ENCODE measurements at regions not wholly inside any gene's neighbourhood (a gene's known extent, or its start where the extent isn't known, plus 50 kb on each side); places are given as distances from the start of the nearest gene placed in this dataset.

DNA sequence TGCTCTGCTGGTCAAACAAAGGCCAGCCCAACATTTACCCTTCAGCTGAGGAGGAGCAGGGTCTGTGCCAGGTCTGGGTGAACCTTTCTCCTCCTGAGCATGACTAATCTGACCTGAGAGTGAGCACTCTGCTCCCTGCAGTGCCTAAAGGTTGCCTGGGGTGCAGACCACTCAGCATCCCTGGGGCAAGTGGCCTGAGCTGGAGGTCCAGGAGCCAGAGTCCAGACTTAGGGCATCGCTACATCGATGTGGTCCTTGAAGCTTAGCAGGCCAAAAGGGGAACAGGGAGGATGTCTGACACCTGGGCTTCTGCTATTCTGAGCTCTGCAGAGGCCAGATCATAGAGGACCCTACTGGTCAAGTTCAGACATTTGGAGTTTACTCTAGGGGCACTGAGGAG, 119.1 kb downstream of the FAM43A start:
- no peak for TF ChIP-seq POLR2A (IDR thresholded peaks at IDR 0.05)
- TF ChIP-seq, protein P1, sequence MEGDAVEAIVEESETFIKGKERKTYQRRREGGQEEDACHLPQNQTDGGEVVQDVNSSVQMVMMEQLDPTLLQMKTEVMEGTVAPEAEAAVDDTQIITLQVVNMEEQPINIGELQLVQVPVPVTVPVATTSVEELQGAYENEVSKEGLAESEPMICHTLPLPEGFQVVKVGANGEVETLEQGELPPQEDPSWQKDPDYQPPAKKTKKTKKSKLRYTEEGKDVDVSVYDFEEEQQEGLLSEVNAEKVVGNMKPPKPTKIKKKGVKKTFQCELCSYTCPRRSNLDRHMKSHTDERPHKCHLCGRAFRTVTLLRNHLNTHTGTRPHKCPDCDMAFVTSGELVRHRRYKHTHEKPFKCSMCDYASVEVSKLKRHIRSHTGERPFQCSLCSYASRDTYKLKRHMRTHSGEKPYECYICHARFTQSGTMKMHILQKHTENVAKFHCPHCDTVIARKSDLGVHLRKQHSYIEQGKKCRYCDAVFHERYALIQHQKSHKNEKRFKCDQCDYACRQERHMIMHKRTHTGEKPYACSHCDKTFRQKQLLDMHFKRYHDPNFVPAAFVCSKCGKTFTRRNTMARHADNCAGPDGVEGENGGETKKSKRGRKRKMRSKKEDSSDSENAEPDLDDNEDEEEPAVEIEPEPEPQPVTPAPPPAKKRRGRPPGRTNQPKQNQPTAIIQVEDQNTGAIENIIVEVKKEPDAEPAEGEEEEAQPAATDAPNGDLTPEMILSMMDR (IDR thresholded peaks at IDR 0.05): no peak

All from thyroid gland (tissue), 4 donors.